ENCODE measurements at regions not wholly inside any gene's neighbourhood (a gene's known extent, or its start where the extent isn't known, plus 50 kb on each side); places are given as distances from the start of the nearest gene placed in this dataset.

- no peak for DNase-seq (ENCODE audit: low read depth, low spot score)
Observed at GRCh38 chr13:91151921-91152320, 195.6 kb upstream of the MIR17HG start.

- no peak for DNase-seq (ENCODE audit: low read depth, low spot score)
Observed at GRCh38 chr13:91153372-91153771, 194.1 kb upstream of the MIR17HG start.

- DNase-seq (ENCODE audit: low read depth, low spot score): no peak
Observed at GRCh38 chr13:91154558-91155353, 192.7 kb upstream of the MIR17HG start.

GRCh38 chr13:91155512-91156114, 191.9 kb upstream of the MIR17HG start:
- no peak for DNase-seq (ENCODE audit: low read depth, low spot score)

GRCh38 chr13:91157273-91158016, 190.0 kb upstream of the MIR17HG start:
- no peak for DNase-seq (ENCODE audit: low read depth, low spot score)

- no peak for DNase-seq (ENCODE audit: low read depth, low spot score)
Observed at GRCh38 chr13:91158017-91158395, 189.5 kb upstream of the MIR17HG start.

- no peak for DNase-seq (ENCODE audit: low read depth, low spot score)
Observed at GRCh38 chr13:91162180-91162579, 185.3 kb upstream of the MIR17HG start.

GRCh38 chr13:91162589-91162988, 184.9 kb upstream of the MIR17HG start:
- no peak for DNase-seq (ENCODE audit: low read depth, low spot score)

GRCh38 chr13:91165758-91166157, 181.7 kb upstream of the MIR17HG start:
- DNase-seq (ENCODE audit: low read depth, low spot score): no peak

- no peak for DNase-seq (ENCODE audit: low read depth, low spot score)
Observed at GRCh38 chr13:91166714-91167511, 180.6 kb upstream of the MIR17HG start.

- no peak for DNase-seq (ENCODE audit: low read depth, low spot score)
Observed at GRCh38 chr13:91167706-91168385, 179.6 kb upstream of the MIR17HG start.

GRCh38 chr13:91168386-91168711, 179.1 kb upstream of the MIR17HG start:
- DNase-seq (ENCODE audit: low read depth, low spot score): no peak

- DNase-seq (ENCODE audit: low read depth, low spot score): no peak
Observed at GRCh38 chr13:91169321-91170050, 178.0 kb upstream of the MIR17HG start.

GRCh38 chr13:91172160-91172559, 175.3 kb upstream of the MIR17HG start:
- no peak for DNase-seq (ENCODE audit: low read depth, low spot score)

- DNase-seq (ENCODE audit: low read depth, low spot score): no peak
Observed at GRCh38 chr13:91174886-91175501, 172.5 kb upstream of the MIR17HG start.

GRCh38 chr13:91178099-91178498, 169.4 kb upstream of the MIR17HG start:
- no peak for DNase-seq (ENCODE audit: low read depth, low spot score)

- DNase-seq (ENCODE audit: low read depth, low spot score): no peak
Observed at GRCh38 chr13:91181892-91182291, 165.6 kb upstream of the MIR17HG start.

GRCh38 chr13:91184244-91184926, 163.1 kb upstream of the MIR17HG start:
- no peak for DNase-seq (ENCODE audit: low read depth, low spot score)

GRCh38 chr13:91185294-91185863, 162.1 kb upstream of the MIR17HG start:
- DNase-seq (ENCODE audit: low read depth, low spot score): no peak

All from activated naive CD8-positive, alpha-beta T cell treated with anti-CD3 and anti-CD28 coated beads, Interleukin-2, amount 50 U/mL, for 16 hours (primary cell).